ENCODE measurements at regions not wholly inside any gene's neighbourhood (a gene's known extent, or its start where the extent isn't known, plus 50 kb on each side); places are given as distances from the start of the nearest gene placed in this dataset.

GRCh38 chr2:226526716-226527115 is 272.9 kb downstream of the IRS1 start:
- TF ChIP-seq POLR2AphosphoS5 (IDR thresholded peaks at IDR 0.05; ENCODE audit: low read depth, low read length) = no peak
- TF ChIP-seq POLR2A (IDR thresholded peaks at IDR 0.05; ENCODE audit: low read depth, low read length) = no peak
- no peak for TF ChIP-seq SPI1 (IDR thresholded peaks at IDR 0.05; ENCODE audit: low read depth, low read length)
- TF ChIP-seq TAF1 (IDR thresholded peaks at IDR 0.05; ENCODE audit: low read depth, low read length) = no peak
- no peak for TF ChIP-seq POU2F2 (IDR thresholded peaks at IDR 0.05; ENCODE audit: low read depth, low read length)
